GM12878 (cell line): ENCODE measurements at regions not wholly inside any gene's neighbourhood (a gene's known extent, or its start where the extent isn't known, plus 50 kb on each side); places are given as distances from the start of the nearest gene placed in this dataset.
A peak's percentile ranks its signal among the peaks of the same experiment; 100 is the strongest.

ENCODE experiments used
- ATAC-seq: fragments of 200-7000 bp; cut with Tn5 transposase; 3 replicates; pipeline ENCODE4 v1.9.1; 2020; ENCODE audit warnings: mild to moderate bottlenecking, moderate library complexity
- BruUV-seq: library from RNA; stranded (reverse); fragments of 400-500 nt; replicated peaks from 2 replicates; lab custom pipeline; 2021; lab: Mats Ljungman, UMichigan
- CTCF ChIA-PET: fragments of 300-600 bp; sonication (Branson Sonifier 250); formaldehyde crosslinking; extraction: SDS; loops from one replicate; lab custom pipeline; 2021; ENCODE audit warnings: inconsistent platforms; lab: Yijun Ruan, JAX
- POLR2A ChIA-PET: fragments of 350-600 bp; formaldehyde crosslinking; extraction: SDS; loops from one replicate; lab custom pipeline; 2021; ENCODE audit warnings: inconsistent platforms; lab: Charles Lee
- RAD21 ChIA-PET: fragments of 300-600 bp; sonication (Branson Sonifier 250); formaldehyde crosslinking; loops from one replicate; lab custom pipeline; 2023; ENCODE audit warnings: antibody characterized with exemption; ENCODE audit not compliant: unreplicated experiment; lab: Charles Lee
- SMC1A ChIA-PET: fragments of 300-600 bp; sonication (Branson Sonifier 250); formaldehyde crosslinking; loops from one replicate; lab custom pipeline; 2023; ENCODE audit not compliant: unreplicated experiment, uncharacterized antibody; lab: Charles Lee
- DNase-seq: peaks from one replicate; pipeline ENCODE4 v3.0.0-alpha.2; 2011; ENCODE audit warnings: low read depth, low spot score
- FAIRE-seq: peaks from 3 replicates; lab custom pipeline; 2011; peaks lifted over from hg19 to GRCh38; lab: Jason Lieb, UNC
- H2AFZ ChIP-seq: 2 replicates; pipeline ENCODE4 v1.6.0; 2011; ENCODE audit warnings: low read depth, low read length, control low read depth; ENCODE audit not compliant: control insufficient read depth
- H3K27ac ChIP-seq: 2 replicates; pipeline ENCODE4 v1.5.1; 2011; ENCODE audit warnings: control low read depth; ENCODE audit not compliant: control insufficient read depth, insufficient read depth
- H3K27me3 ChIP-seq, 2 experiments: replicated peaks in 1 of 2; 2 replicates each; pipeline versions ENCODE4 v1.6.0 to v1.6.1; 2011; ENCODE audit warnings: low read length in 1 of 2; ENCODE audit not compliant: control insufficient read depth in 2 of 2, insufficient read depth in 2 of 2
- H3K36me3 ChIP-seq, 2 experiments: 2 replicates each; pipeline ENCODE4 v1.5.1; 2011; ENCODE audit warnings: low read length in 1 of 2; ENCODE audit not compliant: control insufficient read depth in 2 of 2, insufficient read depth in 2 of 2
- H3K4me1 ChIP-seq: 2 replicates; pipeline ENCODE4 v1.6.1; 2011; ENCODE audit warnings: mild to moderate bottlenecking, low read length, moderate library complexity, mixed read lengths; ENCODE audit not compliant: control insufficient read depth, insufficient read depth
- H3K4me2 ChIP-seq: 2 replicates; pipeline ENCODE4 v1.6.0; 2011; ENCODE audit warnings: control low read depth; ENCODE audit not compliant: control insufficient read depth, insufficient read depth
- H3K4me3 ChIP-seq: fragments of 200-600 bp; sonication (generic); 2 replicates; pipeline ENCODE4 v1.5.1; 2016
- H3K79me2 ChIP-seq: 2 replicates; pipeline ENCODE4 v1.6.0; 2011; ENCODE audit warnings: low read length; ENCODE audit not compliant: control insufficient read depth, insufficient read depth
- H3K9ac ChIP-seq: 2 replicates; pipeline ENCODE4 v1.8.0; 2011; ENCODE audit warnings: low read length, control low read depth, mixed read lengths; ENCODE audit not compliant: control insufficient read depth, insufficient read depth
- H3K9me3 ChIP-seq: replicated peaks from 3 replicates; pipeline ENCODE4 v1.5.1; 2011; ENCODE audit warnings: mild to moderate bottlenecking, low read length; ENCODE audit not compliant: control insufficient read depth, insufficient read depth
- H4K20me1 ChIP-seq: 2 replicates; pipeline ENCODE4 v1.6.0; 2011; ENCODE audit not compliant: control insufficient read depth, insufficient read depth
- ASH2L ChIP-seq: fragments of 300-600, 200-600 bp; sonication (generic); IDR thresholded peaks from 2 replicates; pipeline ENCODE4 v1.6.1; 2017; ENCODE audit warnings: low read depth, mild to moderate bottlenecking, borderline replicate concordance
- BMI1 ChIP-seq: fragments of 450-650 bp; IDR thresholded peaks from 2 replicates; pipeline ENCODE4 v1.6.1; 2016; ENCODE audit warnings: mild to moderate bottlenecking, moderate library complexity, borderline replicate concordance
- BRCA1 ChIP-seq: IDR thresholded peaks from 2 replicates; pipeline ENCODE4 v1.6.1; 2011; ENCODE audit warnings: low read depth, low read length, improper control_type of control experiment
- EGR1 ChIP-seq, 2 experiments: IDR thresholded peaks; 1 replicate in 1 of 2; 2 replicates in 1 of 2; pipeline ENCODE4 v1.6.1; 2011 to 2012; ENCODE audit warnings: low read depth in 2 of 2, low read length in 2 of 2, borderline replicate concordance in 1 of 2, mild to moderate bottlenecking in 1 of 2, moderate library complexity in 1 of 2
- ETV6 ChIP-seq, 2 experiments: fragments of 450-650 bp in 1 of 2; IDR thresholded peaks in 1 of 2; conservative IDR thresholded peaks in 1 of 2; 2 replicates each; pipeline ENCODE4 v1.6.1; 2014; ENCODE audit warnings: antibody characterized with exemption in 1 of 2, borderline replicate concordance in 1 of 2, low read depth in 1 of 2, mild to moderate bottlenecking in 1 of 2, moderate library complexity in 1 of 2
- FOXM1 ChIP-seq: IDR thresholded peaks from 2 replicates; pipeline ENCODE4 v1.6.1; 2012; ENCODE audit warnings: low read depth, mild to moderate bottlenecking, inconsistent platforms, low read length, moderate library complexity
- GABPA ChIP-seq: IDR thresholded peaks from 2 replicates; pipeline ENCODE4 v1.6.1; 2014; ENCODE audit warnings: antibody characterized with exemption, low read depth, mild to moderate bottlenecking, inconsistent platforms
- GATAD2B ChIP-seq: fragments of 450-650 bp; conservative IDR thresholded peaks from 2 replicates; pipeline ENCODE4 v1.6.1; 2017; ENCODE audit warnings: low read depth, mild to moderate bottlenecking, moderate library complexity
- HDAC6 ChIP-seq: fragments of 200-600 bp; sonication (generic); IDR thresholded peaks from one replicate; pipeline ENCODE4 v1.8.0; 2017; ENCODE audit warnings: antibody characterized with exemption; ENCODE audit not compliant: unreplicated experiment
- KAT2A ChIP-seq: conservative IDR thresholded peaks from 2 replicates; pipeline ENCODE4 v1.6.1; 2011; ENCODE audit warnings: low read depth, low read length; ENCODE audit not compliant: control insufficient read depth
- MEF2B ChIP-seq: fragments of 450-650 bp; IDR thresholded peaks from 2 replicates; pipeline ENCODE4 v1.6.1; 2018; ENCODE audit warnings: mild to moderate bottlenecking, moderate library complexity; ENCODE audit not compliant: partially characterized antibody, poor library complexity, severe bottlenecking
- RAD51 ChIP-seq: fragments of 450-650 bp; IDR thresholded peaks from 2 replicates; pipeline ENCODE4 v1.6.1; 2016; ENCODE audit warnings: moderate library complexity, mild to moderate bottlenecking, inconsistent platforms
- RFX5 ChIP-seq: IDR thresholded peaks from 2 replicates; pipeline ENCODE4 v1.6.1; 2011; ENCODE audit warnings: low read depth, low read length, improper control_type of control experiment
- RUNX3 ChIP-seq: IDR thresholded peaks from 2 replicates; pipeline ENCODE4 v1.6.1; 2012; ENCODE audit warnings: low read length, inconsistent platforms
- TBL1XR1 ChIP-seq: IDR thresholded peaks from 2 replicates; pipeline ENCODE4 v1.6.1; 2012; ENCODE audit warnings: low read depth, low read length, improper control_type of control experiment
- TCF3 ChIP-seq: IDR thresholded peaks from 2 replicates; pipeline ENCODE4 v1.6.1; 2012; ENCODE audit warnings: low read depth, mild to moderate bottlenecking, low read length, borderline replicate concordance; ENCODE audit not compliant: insufficient read depth
- ZNF217 ChIP-seq: fragments of 450-650 bp; IDR thresholded peaks from 2 replicates; pipeline ENCODE4 v1.6.1; 2017; ENCODE audit warnings: antibody characterized with exemption, mild to moderate bottlenecking
- ZZZ3 ChIP-seq: IDR thresholded peaks from 2 replicates; pipeline ENCODE4 v1.6.1; 2011; ENCODE audit warnings: low read depth; ENCODE audit not compliant: control insufficient read depth, insufficient read length
- WGBS: methylation state at CpG from one replicate; pipeline ENCODE4 v1.1.6; 2016; ENCODE audit warnings: low lambda C conversion rate; ENCODE audit not compliant: insufficient replicate concordance, insufficient coverage; ENCODE audit errors: missing lambda C conversion rate; 5-methylcytosine and 5-hydroxymethylcytosine counted together
- in situ Hi-C: fragments of 300-500 bp; cut with MboI; formaldehyde crosslinking; loops from 9 replicates; pipeline ENCODE4 v1.14.3; 2018; ENCODE audit warnings: mixed read lengths
- intact Hi-C: fragments of 100-400 bp; cut with micrococcal nuclease; formaldehyde crosslinking; loops from one replicate; pipeline ENCODE4 v1.14.2; 2022; ENCODE audit not compliant: unreplicated experiment

- Histone ChIP-seq H3K9ac (no peak overlapping the region), H3K79me2 (no peaks in the 10 kb centered on the region), H4K20me1 (no peaks in the 10 kb centered on the region), H3K9me3 (no peaks in the 10 kb centered on the region; the same call in 2 of the 3 replicates), H3K36me3 (no peaks in the 10 kb centered on the region), H3K4me3 (no peak overlapping the region), H3K27me3 (no peaks in the 10 kb centered on the region), H3K4me2 (no peak overlapping the region), H3K27ac (no peak overlapping the region), H2AFZ (no peak overlapping the region), H3K4me1 (no peaks in the 10 kb centered on the region)
- in situ Hi-C loops, result no loop called here
- no peak for TF ChIP-seq ZNF217
- TF ChIP-seq BMI1, result no peak
- no peak for TF ChIP-seq FOXM1
- TF ChIP-seq RUNX3, result no peak
- TF ChIP-seq MEF2B, result no peak
- no peak for TF ChIP-seq HDAC6
- TF ChIP-seq ETV6 (conservative IDR thresholded peaks at IDR 0.05 in 1 of 2, IDR thresholded peaks at IDR 0.05 in 1 of 2; ENCODE audit: borderline replicate concordance in 1 of 2, low read depth in 1 of 2), result no peak
- TF ChIP-seq RAD51, result no peak
- no peak for TF ChIP-seq EGR1 (IDR thresholded peaks at IDR 0.05; ENCODE audit: borderline replicate concordance in 1 of 2, low read depth in 2 of 2, low read length in 2 of 2)
- TF ChIP-seq RFX5, result no peak
- TF ChIP-seq TBL1XR1, result no peak
- no peak for TF ChIP-seq ZZZ3
- TF ChIP-seq TCF3, result no peak
- TF ChIP-seq GABPA, result no peak
- TF ChIP-seq GATAD2B, result no peak
- no peak for TF ChIP-seq KAT2A
- no peak for TF ChIP-seq BRCA1
- TF ChIP-seq ASH2L, result no peak
- intact Hi-C loops, result no loop called here
- BruUV-seq, result no TSS peak
- DNase-seq, result no peak
- CTCF ChIA-PET, result no interaction called here
- POLR2A ChIA-PET, result no interaction called here
- RAD21 ChIA-PET, result no interaction called here
- no peak for FAIRE-seq
- 39% methylated on average over 4 of the region's 4 CpGs for WGBS
- SMC1A ChIA-PET, result interaction anchor here (1.1 kb wide), 1 partner anchor 16 kb away, joined by 4 read pairs; no protein-coding TSS in a partner anchor
- peak; percentile 71 for ATAC-seq
Observed at GRCh38 chr2:7288484-7288883, 371.3 kb downstream of the RNF144A start.
